Left renal pelvis (tissue), 4 donors: ENCODE measurements at regions not wholly inside any gene's neighbourhood (a gene's known extent, or its start where the extent isn't known, plus 50 kb on each side); places are given as distances from the start of the nearest gene placed in this dataset.

Experiments
- DNase-seq, 4 donors: peaks; one replicate each; pipeline ENCODE4 v3.0.0-alpha.2; 2013; ENCODE audit warnings: low read depth in 4 of 4, low spot score in 3 of 4

DNA sequence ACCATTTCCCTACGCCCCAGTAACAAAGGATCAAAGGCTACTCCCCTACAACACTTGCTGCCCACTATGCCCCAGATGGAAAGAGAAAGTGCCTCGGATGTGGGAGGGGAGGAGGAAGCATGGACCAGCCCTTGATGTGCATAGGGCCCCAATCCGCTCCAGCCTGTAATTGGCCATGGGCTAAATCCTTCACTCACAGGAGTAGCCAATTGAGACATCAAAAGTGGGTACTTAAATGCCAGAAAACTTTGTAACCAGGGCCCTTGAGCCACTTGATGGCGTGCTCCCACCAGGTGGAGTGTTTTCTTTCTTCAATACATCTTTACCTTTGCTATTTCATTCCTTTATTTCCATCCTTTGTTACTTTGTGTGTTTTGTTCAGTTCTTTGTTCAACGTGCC is 500.5 kb upstream of the LRRN3 start:
- DNase-seq = no peak

DNA sequence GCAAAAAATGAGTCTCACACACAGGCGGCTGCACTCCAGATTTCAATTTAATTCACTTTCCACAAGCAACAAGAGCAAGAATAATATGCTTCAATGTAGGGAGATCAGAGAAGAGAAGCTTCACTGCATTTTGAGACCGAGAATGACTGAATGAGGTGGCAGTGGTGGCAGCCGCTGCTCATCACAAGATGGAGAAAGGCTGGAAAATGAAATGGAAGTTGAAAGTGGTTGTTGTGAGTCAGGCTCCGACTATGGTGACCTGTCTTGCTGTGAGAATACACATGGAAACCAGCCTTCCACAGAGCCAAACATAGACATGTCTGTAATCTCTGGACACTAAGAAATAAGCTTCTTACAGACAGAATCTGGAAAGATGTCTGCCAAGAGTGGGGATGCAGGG is 499.6 kb upstream of the LRRN3 start:
- DNase-seq = no peak

DNA sequence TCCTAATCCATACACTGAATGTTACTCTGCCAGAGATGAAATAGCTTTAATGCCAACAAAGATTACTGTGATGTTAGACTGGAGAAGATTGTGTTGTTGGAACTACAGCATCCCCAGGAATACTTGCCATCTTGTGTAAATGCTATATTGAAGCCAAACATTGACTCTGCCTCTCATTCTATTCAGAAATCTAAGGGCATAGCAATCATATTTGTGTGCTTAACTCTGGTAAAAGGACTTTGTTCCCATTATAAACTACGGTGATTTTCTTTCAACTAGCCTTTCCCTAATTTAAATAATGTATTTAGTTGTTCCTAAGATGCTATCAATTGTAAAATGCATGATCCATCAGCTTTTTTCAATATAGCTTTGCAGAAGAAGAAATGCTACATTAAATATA is 498.4 kb upstream of the LRRN3 start:
- DNase-seq = no peak

DNA sequence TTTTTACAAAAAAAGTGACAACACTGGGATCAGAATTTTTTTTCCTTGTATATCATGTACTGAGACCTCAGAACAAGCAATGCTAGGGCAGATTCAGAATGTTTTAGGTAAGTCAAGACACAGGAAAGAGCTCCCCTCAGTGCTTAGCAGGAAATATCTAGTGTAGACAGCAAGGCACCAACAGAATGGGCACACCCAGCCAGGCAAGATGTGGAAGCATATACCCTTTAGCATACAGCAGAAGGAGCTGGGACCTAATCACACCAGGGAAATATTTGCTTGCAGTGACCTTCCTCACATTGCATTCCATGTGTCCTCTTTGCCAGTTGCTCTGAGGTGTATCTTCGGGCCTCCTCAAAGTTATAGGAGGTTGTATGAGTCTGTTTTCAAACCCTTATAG is 497.6 kb upstream of the LRRN3 start:
- DNase-seq = no peak

DNA sequence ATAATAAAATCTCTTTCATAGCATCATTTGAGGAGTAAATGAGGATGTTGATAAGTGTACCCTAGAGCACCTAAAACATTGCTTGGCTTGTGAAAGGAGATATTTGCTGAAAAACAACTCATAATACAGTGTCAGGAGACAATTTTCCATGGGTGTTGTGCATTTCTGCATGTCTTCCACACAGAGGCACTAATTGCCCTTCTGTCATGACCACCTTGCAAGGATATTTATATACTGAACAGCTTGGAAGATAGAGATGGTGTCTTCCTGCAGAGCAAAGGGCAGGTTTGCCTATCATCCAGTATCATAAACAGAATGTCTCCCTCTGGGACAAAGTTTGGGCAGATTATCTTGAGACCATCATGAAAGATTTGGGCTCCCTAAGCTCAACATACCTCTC is 495.2 kb upstream of the LRRN3 start:
- no peak for DNase-seq

DNA sequence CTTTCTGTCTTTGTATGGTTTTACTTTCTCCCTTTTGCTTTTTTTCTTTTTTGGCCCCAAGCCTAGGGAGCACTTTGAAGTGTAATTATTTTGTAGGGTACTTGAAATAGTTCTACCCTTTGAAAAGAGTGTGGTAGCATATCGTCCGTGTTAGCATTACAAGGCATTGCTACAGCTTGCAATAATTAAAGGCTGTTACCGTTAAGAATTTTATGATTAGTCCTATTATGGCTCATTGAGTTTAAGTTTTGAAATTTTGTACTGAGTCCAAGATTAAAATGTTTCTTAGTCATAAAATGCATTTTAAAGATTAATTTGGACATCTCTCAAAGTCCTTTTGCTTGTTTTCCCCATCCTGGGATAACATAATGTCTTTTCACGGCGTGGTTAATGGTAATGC is 490.0 kb upstream of the LRRN3 start:
- DNase-seq = no peak

DNA sequence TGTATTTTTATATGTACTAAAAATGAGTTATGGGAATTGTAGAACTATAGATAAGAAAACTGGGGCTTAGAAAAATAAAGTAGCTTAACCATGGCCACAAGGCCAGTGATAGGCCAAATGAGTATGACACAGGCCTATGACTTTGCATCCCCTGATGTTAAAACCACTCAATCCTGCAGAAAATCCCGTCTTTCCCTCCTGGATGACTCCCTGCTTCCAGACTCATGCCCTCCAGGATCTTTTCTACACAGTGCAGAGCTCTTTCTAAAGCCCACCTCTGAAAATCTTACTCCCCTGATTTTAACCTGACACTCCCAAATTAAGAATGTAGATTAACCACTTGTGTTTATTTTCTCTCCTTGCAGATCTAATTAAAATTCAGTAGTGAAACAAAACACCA is 489.2 kb upstream of the LRRN3 start:
- no peak for DNase-seq

DNA sequence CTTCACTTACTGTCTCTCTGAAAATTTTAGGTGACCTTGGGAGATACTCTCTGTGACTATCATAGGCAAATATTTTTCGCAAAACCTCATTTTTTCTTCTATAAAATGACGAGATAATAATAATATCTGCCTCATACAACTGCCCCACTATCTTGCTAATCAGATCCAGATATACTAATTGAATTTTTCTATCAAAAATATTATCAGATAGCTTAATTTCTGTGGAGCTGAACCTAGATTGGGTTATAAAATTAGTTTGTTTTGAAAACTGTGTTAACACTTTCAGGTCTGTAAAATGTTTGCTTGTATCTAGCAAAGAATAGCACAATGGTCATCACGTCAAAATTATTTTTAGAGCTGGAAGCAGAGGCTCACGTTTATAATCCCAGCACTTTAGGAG is 486.7 kb upstream of the LRRN3 start:
- DNase-seq = no peak

DNA sequence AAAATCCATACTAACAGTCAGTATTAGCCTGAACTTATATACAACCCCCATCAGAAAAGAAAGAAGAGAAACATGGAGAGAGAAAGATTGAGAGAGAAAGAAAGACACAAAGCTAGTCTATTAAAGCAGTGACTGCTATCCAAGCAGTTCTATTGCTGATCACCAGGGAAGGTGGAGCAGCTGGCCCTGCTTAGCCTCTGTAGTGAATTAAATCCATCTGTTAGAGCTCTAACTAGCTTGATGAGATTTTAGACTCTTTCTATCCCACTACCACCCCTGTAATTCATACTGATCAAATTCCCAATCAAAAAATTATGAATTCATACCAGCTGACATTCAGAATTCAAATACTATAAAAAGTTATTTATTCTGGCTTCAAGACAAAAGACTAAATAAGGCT is 486.0 kb upstream of the LRRN3 start:
- no peak for DNase-seq

DNA sequence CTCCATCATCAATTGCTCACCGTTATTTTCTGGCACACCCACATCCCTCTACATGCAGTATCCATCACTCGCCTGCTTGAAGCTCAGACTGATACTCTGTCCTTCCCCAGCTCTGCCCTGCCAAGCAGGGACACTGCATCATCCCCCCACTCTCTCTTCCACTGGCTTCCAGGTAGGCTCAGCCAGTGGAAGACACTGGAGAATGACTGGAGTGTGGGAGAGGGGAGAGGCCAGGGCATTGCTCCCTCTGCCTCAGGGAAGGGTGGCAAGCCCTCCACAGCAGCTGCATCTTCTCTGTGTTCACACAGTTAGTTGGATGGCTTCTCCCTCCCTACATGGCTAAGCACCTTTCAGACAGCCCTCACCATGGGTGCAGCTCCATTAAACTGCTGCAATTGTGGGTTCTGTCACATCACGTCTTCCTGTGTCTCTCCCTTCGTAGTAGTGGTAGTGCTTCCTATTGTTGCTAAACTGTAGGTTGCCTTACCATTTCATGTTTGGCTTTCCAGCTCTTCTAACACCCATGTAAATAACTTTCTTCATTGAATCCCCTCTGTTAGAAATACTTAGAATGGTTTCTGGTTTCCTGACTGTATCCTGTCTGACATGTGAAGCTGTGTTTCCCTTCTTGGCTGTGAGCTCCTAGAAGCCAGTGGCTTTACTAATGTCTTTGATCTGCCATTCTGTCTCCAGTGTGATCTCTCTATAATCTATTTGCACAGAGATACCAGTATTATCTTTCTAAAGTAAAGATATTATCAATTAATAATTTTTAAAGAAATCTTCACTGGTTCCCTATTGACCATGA is 483.7 kb upstream of the LRRN3 start:
- DNase-seq = no peak

DNA sequence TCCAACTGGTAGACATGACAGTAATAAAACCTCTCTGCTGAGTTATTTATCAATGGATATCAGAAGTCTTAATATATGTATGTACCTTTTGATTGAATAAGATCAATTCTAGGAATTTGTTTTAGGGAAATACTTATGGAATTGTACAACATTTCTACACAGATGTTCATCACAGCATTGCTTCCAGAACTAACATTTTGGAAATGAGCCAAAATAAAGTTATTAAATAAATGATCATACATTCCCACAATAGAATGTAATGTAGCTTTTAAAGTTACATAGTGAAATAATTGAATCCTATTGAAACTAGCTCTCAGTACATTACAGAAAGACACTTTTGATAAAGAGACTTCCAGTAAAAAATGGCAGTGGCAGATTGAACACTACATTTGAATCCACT is 481.6 kb upstream of the LRRN3 start:
- no peak for DNase-seq

DNA sequence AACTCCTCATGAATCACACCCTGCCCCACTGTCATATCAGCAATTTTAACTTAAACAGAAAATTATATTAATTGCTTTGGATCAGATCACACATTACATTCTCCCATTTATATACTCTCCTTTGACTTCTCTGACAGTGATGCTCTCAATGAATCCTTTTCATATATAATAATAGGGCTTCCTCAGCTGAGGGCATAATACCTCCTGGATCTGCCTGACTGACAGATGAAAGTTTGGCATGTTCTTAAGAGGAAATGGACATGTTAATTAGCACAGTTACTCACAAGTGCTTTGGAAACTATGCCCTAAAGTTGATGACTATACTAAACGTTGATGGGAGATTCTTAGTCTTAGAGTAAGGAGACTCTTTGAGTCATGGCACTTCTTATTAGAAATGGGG is 478.2 kb upstream of the LRRN3 start:
- DNase-seq = no peak
